Thyroid gland (tissue), 4 donors: ENCODE measurements at regions not wholly inside any gene's neighbourhood (a gene's known extent, or its start where the extent isn't known, plus 50 kb on each side); places are given as distances from the start of the nearest gene placed in this dataset.

Source experiments
- POLR2A ChIP-seq, 2 donors: fragments of 450-650 bp; IDR thresholded peaks; one replicate each; pipeline ENCODE4 v1.6.1; 2017; ENCODE audit warnings: antibody characterized with exemption in 2 of 2, mild to moderate bottlenecking in 2 of 2, moderate library complexity in 1 of 2
- TF ChIP-seq, protein P1 (sequence below), 6 experiments: fragments of 200-600 bp in 3 of 6; fragments of 450-650 bp in 3 of 6; sonication (generic) in 3 of 6; IDR thresholded peaks; one replicate each; pipeline ENCODE4 v1.5.1; 2016 to 2019; ENCODE audit warnings: antibody characterized with exemption in 6 of 6, mild to moderate bottlenecking in 2 of 6, inconsistent platforms in 1 of 6, moderate library complexity in 1 of 6

- TF ChIP-seq, protein P1, sequence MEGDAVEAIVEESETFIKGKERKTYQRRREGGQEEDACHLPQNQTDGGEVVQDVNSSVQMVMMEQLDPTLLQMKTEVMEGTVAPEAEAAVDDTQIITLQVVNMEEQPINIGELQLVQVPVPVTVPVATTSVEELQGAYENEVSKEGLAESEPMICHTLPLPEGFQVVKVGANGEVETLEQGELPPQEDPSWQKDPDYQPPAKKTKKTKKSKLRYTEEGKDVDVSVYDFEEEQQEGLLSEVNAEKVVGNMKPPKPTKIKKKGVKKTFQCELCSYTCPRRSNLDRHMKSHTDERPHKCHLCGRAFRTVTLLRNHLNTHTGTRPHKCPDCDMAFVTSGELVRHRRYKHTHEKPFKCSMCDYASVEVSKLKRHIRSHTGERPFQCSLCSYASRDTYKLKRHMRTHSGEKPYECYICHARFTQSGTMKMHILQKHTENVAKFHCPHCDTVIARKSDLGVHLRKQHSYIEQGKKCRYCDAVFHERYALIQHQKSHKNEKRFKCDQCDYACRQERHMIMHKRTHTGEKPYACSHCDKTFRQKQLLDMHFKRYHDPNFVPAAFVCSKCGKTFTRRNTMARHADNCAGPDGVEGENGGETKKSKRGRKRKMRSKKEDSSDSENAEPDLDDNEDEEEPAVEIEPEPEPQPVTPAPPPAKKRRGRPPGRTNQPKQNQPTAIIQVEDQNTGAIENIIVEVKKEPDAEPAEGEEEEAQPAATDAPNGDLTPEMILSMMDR (IDR thresholded peaks at IDR 0.05): no peak
- no peak for TF ChIP-seq POLR2A (IDR thresholded peaks at IDR 0.05)
Measured at GRCh38 chr2:235232449-235233433, 261.1 kb upstream of the AGAP1 start.
